H1 (cell line): ENCODE measurements at regions not wholly inside any gene's neighbourhood (a gene's known extent, or its start where the extent isn't known, plus 50 kb on each side); places are given as distances from the start of the nearest gene placed in this dataset.

ENCODE experiments used
- BRCA1 ChIP-seq: IDR thresholded peaks from 2 replicates; pipeline ENCODE4 v1.6.1; 2012; ENCODE audit warnings: low read depth, low read length, improper control_type of control experiment
- CBX5 ChIP-seq: fragments of 300-800, 300-1000 bp; sonication (generic); IDR thresholded peaks from 2 replicates; pipeline ENCODE4 v1.7.1; 2016; ENCODE audit warnings: antibody characterized with exemption, low read length, low read depth
- FOSL1 ChIP-seq: IDR thresholded peaks from 2 replicates; pipeline ENCODE4 v1.6.1; 2011; ENCODE audit warnings: mild to moderate bottlenecking, low read depth, low read length, moderate library complexity; ENCODE audit not compliant: insufficient read depth
- POLR2A ChIP-seq, 2 experiments: IDR thresholded peaks; 1 replicate in 1 of 2; 2 replicates in 1 of 2; pipeline ENCODE4 v1.6.1; 2011; ENCODE audit warnings: low read depth in 2 of 2, low read length in 2 of 2, mild to moderate bottlenecking in 2 of 2; ENCODE audit errors: control extremely low read depth in 1 of 2
- POLR2AphosphoS5 ChIP-seq: IDR thresholded peaks from 2 replicates; pipeline ENCODE4 v1.6.1; 2011; ENCODE audit warnings: low read depth, low read length
- TAF1 ChIP-seq: IDR thresholded peaks from 2 replicates; pipeline ENCODE4 v1.6.1; 2011; ENCODE audit warnings: mild to moderate bottlenecking, low read depth, low read length
- TBP ChIP-seq: IDR thresholded peaks from 2 replicates; pipeline ENCODE4 v1.6.1; 2011; ENCODE audit warnings: low read depth, low read length, improper control_type of control experiment
- TF ChIP-seq, protein P1 (sequence below): IDR thresholded peaks from 2 replicates; pipeline ENCODE4 v1.6.1; 2012; ENCODE audit warnings: inconsistent platforms
- TF ChIP-seq, protein P2 (sequence below), 3 experiments: IDR thresholded peaks; 1 replicate in 2 of 3; 2 replicates in 1 of 3; pipeline versions ENCODE4 v1.5.1 to v1.6.1; 2011; ENCODE audit warnings: low read length in 3 of 3, mild to moderate bottlenecking in 3 of 3, inconsistent platforms in 2 of 3, low read depth in 1 of 3, moderate library complexity in 1 of 3; ENCODE audit not compliant: insufficient read depth in 1 of 3; ENCODE audit errors: control extremely low read depth in 1 of 3

DNA sequence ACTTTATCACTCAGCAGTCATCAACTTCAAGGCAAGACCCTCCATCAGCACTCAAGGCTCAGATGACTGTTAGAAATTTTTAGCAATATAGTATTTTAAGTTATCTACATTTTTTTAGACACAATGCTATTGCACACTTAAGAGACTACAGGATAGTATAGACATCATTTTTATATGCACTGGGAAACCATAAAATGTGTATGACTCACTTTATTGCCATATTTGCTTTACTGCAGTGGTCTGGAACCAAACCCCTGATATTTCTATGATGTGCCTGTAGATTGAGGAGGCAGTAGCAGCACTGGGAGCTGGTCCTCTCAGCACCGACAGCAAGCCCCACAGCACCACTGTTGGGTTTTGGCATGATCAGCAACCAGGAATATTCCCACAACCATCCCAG lies 264.8 kb upstream of the HNRNPA3 start:
- TF ChIP-seq BRCA1: no peak
- no peak for TF ChIP-seq POLR2A (IDR thresholded peaks at IDR 0.05; ENCODE audit: control extremely low read depth in 1 of 2, low read depth in 2 of 2, low read length in 2 of 2)
- no peak for TF ChIP-seq FOSL1
- TF ChIP-seq, protein P1, sequence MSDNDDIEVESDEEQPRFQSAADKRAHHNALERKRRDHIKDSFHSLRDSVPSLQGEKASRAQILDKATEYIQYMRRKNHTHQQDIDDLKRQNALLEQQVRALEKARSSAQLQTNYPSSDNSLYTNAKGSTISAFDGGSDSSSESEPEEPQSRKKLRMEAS: no peak
- no peak for TF ChIP-seq TAF1
- TF ChIP-seq, protein P2, sequence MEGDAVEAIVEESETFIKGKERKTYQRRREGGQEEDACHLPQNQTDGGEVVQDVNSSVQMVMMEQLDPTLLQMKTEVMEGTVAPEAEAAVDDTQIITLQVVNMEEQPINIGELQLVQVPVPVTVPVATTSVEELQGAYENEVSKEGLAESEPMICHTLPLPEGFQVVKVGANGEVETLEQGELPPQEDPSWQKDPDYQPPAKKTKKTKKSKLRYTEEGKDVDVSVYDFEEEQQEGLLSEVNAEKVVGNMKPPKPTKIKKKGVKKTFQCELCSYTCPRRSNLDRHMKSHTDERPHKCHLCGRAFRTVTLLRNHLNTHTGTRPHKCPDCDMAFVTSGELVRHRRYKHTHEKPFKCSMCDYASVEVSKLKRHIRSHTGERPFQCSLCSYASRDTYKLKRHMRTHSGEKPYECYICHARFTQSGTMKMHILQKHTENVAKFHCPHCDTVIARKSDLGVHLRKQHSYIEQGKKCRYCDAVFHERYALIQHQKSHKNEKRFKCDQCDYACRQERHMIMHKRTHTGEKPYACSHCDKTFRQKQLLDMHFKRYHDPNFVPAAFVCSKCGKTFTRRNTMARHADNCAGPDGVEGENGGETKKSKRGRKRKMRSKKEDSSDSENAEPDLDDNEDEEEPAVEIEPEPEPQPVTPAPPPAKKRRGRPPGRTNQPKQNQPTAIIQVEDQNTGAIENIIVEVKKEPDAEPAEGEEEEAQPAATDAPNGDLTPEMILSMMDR (IDR thresholded peaks at IDR 0.05; ENCODE audit: control extremely low read depth in 1 of 3, insufficient read depth in 1 of 3, low read depth in 1 of 3, low read length in 3 of 3): no peak
- no peak for TF ChIP-seq CBX5
- no peak for TF ChIP-seq POLR2AphosphoS5
- TF ChIP-seq TBP: no peak
